WERI-Rb-1 (cell line): ENCODE measurements at regions not wholly inside any gene's neighbourhood (a gene's known extent, or its start where the extent isn't known, plus 50 kb on each side); places are given as distances from the start of the nearest gene placed in this dataset.

Experiments
- DNase-seq: peaks from one replicate; pipeline ENCODE4 v3.0.0-alpha.2; 2020
- H3K27ac ChIP-seq: fragments of 250-450 bp; sonication (Bioruptor Pico); 2 replicates; pipeline ENCODE4 v1.5.1; 2020; ENCODE audit warnings: mild to moderate bottlenecking, moderate library complexity
- H3K27me3 ChIP-seq: fragments of 250-450 bp; sonication (Bioruptor Pico); 2 replicates; pipeline ENCODE4 v1.5.1; 2021; ENCODE audit warnings: mild to moderate bottlenecking, low read depth, moderate library complexity; ENCODE audit not compliant: insufficient read depth, severe bottlenecking
- H3K36me3 ChIP-seq: fragments of 250-450 bp; sonication (Bioruptor Pico); 2 replicates; pipeline ENCODE4 v1.5.1; 2020; ENCODE audit warnings: mild to moderate bottlenecking, moderate library complexity
- H3K4me3 ChIP-seq: 2 replicates; pipeline ENCODE4 v1.5.1; 2011; ENCODE audit warnings: low read depth, mild to moderate bottlenecking, control low read depth, low read length
- H3K9me3 ChIP-seq: fragments of 250-450 bp; sonication (Bioruptor Pico); 2 replicates; pipeline ENCODE4 v1.5.1; 2021; ENCODE audit warnings: mild to moderate bottlenecking, moderate library complexity; ENCODE audit not compliant: severe bottlenecking
- CTCF ChIP-seq: IDR thresholded peaks from 2 replicates; pipeline ENCODE4 v1.5.1; 2011; ENCODE audit warnings: low read depth, mild to moderate bottlenecking, control low read depth, inconsistent platforms, low read length

GRCh38 chr17:55580596-55581133 lies 69.4 kb upstream of the SMIM36 start:
- no peak overlapping the region for H3K27ac ChIP-seq

GRCh38 chr17:55577687-55578086 lies 66.4 kb upstream of the SMIM36 start:
- Histone ChIP-seq H3K27me3 (peaks cover 26% of the 10 kb centered on the region), H3K36me3 (no peaks in the 10 kb centered on the region), H3K4me3 (no peak overlapping the region), H3K27ac (no peak overlapping the region), H3K9me3 (peaks cover 3% of the 10 kb centered on the region)
- no peak for TF ChIP-seq CTCF
- DNase-seq = no peak

More at GRCh38 chr17:55580596-55581133, 69.4 kb upstream of the SMIM36 start:
- H3K4me3 ChIP-seq = no peak overlapping the region
- H3K27me3 ChIP-seq = peaks cover 18% of the 10 kb centered on the region
- TF ChIP-seq CTCF = no peak
- H3K9me3 ChIP-seq = peaks cover 3% of the 10 kb centered on the region
- DNase-seq = no peak
- no peaks in the 10 kb centered on the region for H3K36me3 ChIP-seq

- no peak for DNase-seq
- Histone ChIP-seq H3K27ac (no peak overlapping the region), H3K4me3 (no peak overlapping the region), H3K27me3 (peaks cover 26% of the 10 kb centered on the region), H3K9me3 (peaks cover 3% of the 10 kb centered on the region), H3K36me3 (no peaks in the 10 kb centered on the region)
- no peak for TF ChIP-seq CTCF
Observed at GRCh38 chr17:55576996-55577586, 65.8 kb upstream of the SMIM36 start.

- H3K4me3 ChIP-seq = no peak overlapping the region
- peaks cover 26% of the 10 kb centered on the region for H3K27me3 ChIP-seq
- peaks cover 3% of the 10 kb centered on the region for H3K9me3 ChIP-seq
- no peak for DNase-seq
- TF ChIP-seq CTCF = no peak
- no peaks in the 10 kb centered on the region for H3K36me3 ChIP-seq
- H3K27ac ChIP-seq = no peak overlapping the region
Observed at GRCh38 chr17:55576237-55576995, 65.2 kb upstream of the SMIM36 start.

- no peak overlapping the region for H3K4me3 ChIP-seq
- TF ChIP-seq CTCF = no peak
- peaks cover 3% of the 10 kb centered on the region for H3K9me3 ChIP-seq
- H3K27ac ChIP-seq = no peak overlapping the region
- H3K36me3 ChIP-seq = no peaks in the 10 kb centered on the region
- DNase-seq = no peak
- H3K27me3 ChIP-seq = peaks cover 21% of the 10 kb centered on the region
Observed at GRCh38 chr17:55575058-55575636, 63.9 kb upstream of the SMIM36 start.
